ENCODE measurements at regions not wholly inside any gene's neighbourhood (a gene's known extent, or its start where the extent isn't known, plus 50 kb on each side); places are given as distances from the start of the nearest gene placed in this dataset.

GRCh38 chr9:126117158-126117425 lies 209.5 kb upstream of the MVB12B start:
- TF ChIP-seq CTCF (conservative IDR thresholded peaks at IDR 0.05) (no peak), ZFX (IDR thresholded peaks at IDR 0.05) (no peak)

All from C4-2B (cell line).